K562 (cell line): ENCODE measurements at regions not wholly inside any gene's neighbourhood (a gene's known extent, or its start where the extent isn't known, plus 50 kb on each side); places are given as distances from the start of the nearest gene placed in this dataset.

Source experiments
- ATAC-seq: fragments of 200-7000 bp; cut with Tn5 transposase; 3 replicates; pipeline ENCODE4 v1.9.1; 2020; ENCODE audit warnings: moderate library complexity
- BruUV-seq: library from RNA; stranded (reverse); fragments of 400-500 nt; replicated peaks from 2 replicates; lab custom pipeline; 2021; lab: Mats Ljungman, UMichigan
- CTCF ChIA-PET: fragments of 300-600 bp; formaldehyde crosslinking; extraction: SDS; loops from one replicate; lab custom pipeline; 2021; ENCODE audit warnings: low intra/inter-chr PET ratio; lab: Yijun Ruan, JAX
- POLR2A ChIA-PET: fragments of 300-600, 350-650 bp; sonication (Branson Sonifier 250); formaldehyde crosslinking; extraction: SDS; loops from one replicate; lab custom pipeline; 2021; ENCODE audit warnings: antibody characterized with exemption, inconsistent platforms; lab: Yijun Ruan, JAX
- DNase-seq, 4 experiments: peaks; one replicate each; pipeline versions ENCODE4 v3.0.0 to v3.0.0-alpha.2; 2011 to 2018; ENCODE audit warnings: low spot score in 3 of 4, mixed read lengths in 3 of 4; ENCODE audit errors: extremely low read depth in 1 of 4
- FAIRE-seq: peaks from 2 replicates; lab custom pipeline; 2011; peaks lifted over from hg19 to GRCh38; lab: Jason Lieb, UNC
- H2AFZ ChIP-seq: 2 replicates; pipeline ENCODE4 v1.6.0; 2011; ENCODE audit warnings: low read depth, low read length, control low read depth, inconsistent platforms
- H3K27ac ChIP-seq: fragments of 200-600 bp; 3 replicates; pipeline ENCODE4 v1.8.0; 2011; ENCODE audit warnings: low read depth, mild to moderate bottlenecking, control low read depth, inconsistent platforms, low read length, moderate library complexity, mixed read lengths; ENCODE audit errors: extremely low read depth
- H3K27me3 ChIP-seq, 2 experiments: fragments of 300-600 bp in 1 of 2; 2 replicates in 1 of 2; 3 replicates in 1 of 2; pipeline versions ENCODE4 v1.6.0 to v1.8.0; 2011; ENCODE audit warnings: inconsistent platforms in 2 of 2, low read length in 2 of 2, mild to moderate bottlenecking in 1 of 2, mixed read lengths in 1 of 2, moderate library complexity in 1 of 2; ENCODE audit not compliant: control insufficient read depth in 2 of 2, insufficient read depth in 2 of 2
- H3K36me3 ChIP-seq: fragments of 300-600 bp; 3 replicates; pipeline ENCODE4 v1.8.0; 2011; ENCODE audit warnings: mild to moderate bottlenecking, low read length, inconsistent platforms; ENCODE audit not compliant: control insufficient read depth, insufficient read depth
- H3K4me1 ChIP-seq, 2 experiments: fragments of 200-600 bp in 1 of 2; replicated peaks in 1 of 2; 2 replicates in 1 of 2; 3 replicates in 1 of 2; pipeline versions ENCODE4 v1.5.1 to v1.8.0; 2011; ENCODE audit warnings: inconsistent platforms in 2 of 2, low read length in 2 of 2, mild to moderate bottlenecking in 1 of 2, mixed read lengths in 1 of 2, moderate library complexity in 1 of 2; ENCODE audit not compliant: control insufficient read depth in 2 of 2, insufficient read depth in 2 of 2
- H3K4me2 ChIP-seq: 2 replicates; pipeline ENCODE4 v1.6.1; 2011; ENCODE audit warnings: low read length, control low read depth, inconsistent platforms, mixed read lengths; ENCODE audit not compliant: insufficient read depth
- H3K4me3 ChIP-seq: fragments of 200-600 bp; sonication (generic), shearing (Covaris generic); 2 replicates; pipeline ENCODE4 v1.5.1; 2016; ENCODE audit warnings: control low read depth, inconsistent platforms
- H3K79me2 ChIP-seq: fragments of 200-600 bp; 3 replicates; pipeline ENCODE4 v1.8.0; 2011; ENCODE audit warnings: low read length, inconsistent platforms; ENCODE audit not compliant: control insufficient read depth, insufficient read depth
- H3K9ac ChIP-seq, 2 experiments: 2 replicates each; pipeline versions ENCODE4 v1.6.0 to v1.6.1; 2011; ENCODE audit warnings: low read depth in 2 of 2, low read length in 2 of 2, control low read depth in 1 of 2, inconsistent platforms in 1 of 2, mild to moderate bottlenecking in 1 of 2, mixed read lengths in 1 of 2; ENCODE audit not compliant: insufficient read depth in 1 of 2
- H3K9me1 ChIP-seq: one replicate; pipeline ENCODE4 v1.6.0; 2011; ENCODE audit warnings: inconsistent platforms, mild to moderate bottlenecking, low read length, moderate library complexity; ENCODE audit not compliant: control insufficient read depth, insufficient read depth
- H3K9me3 ChIP-seq: replicated peaks from 2 replicates; pipeline ENCODE4 v1.5.1; 2011; ENCODE audit warnings: low read depth, low read length, inconsistent platforms; ENCODE audit not compliant: control insufficient read depth, insufficient read depth
- H4K20me1 ChIP-seq: replicated peaks from 2 replicates; pipeline ENCODE4 v1.6.1; 2011; ENCODE audit warnings: low read length, inconsistent platforms, mixed read lengths; ENCODE audit not compliant: control insufficient read depth, insufficient read depth
- ARID1B ChIP-seq: fragments of 450-650 bp; IDR thresholded peaks from 2 replicates; pipeline ENCODE4 v1.6.1; 2016; ENCODE audit warnings: antibody characterized with exemption, mild to moderate bottlenecking, inconsistent platforms
- EGR1 ChIP-seq: fragments of 450-650 bp; conservative IDR thresholded peaks from 2 replicates; pipeline ENCODE4 v1.6.1; 2017; ENCODE audit warnings: mild to moderate bottlenecking
- ETS2 ChIP-seq: IDR thresholded peaks from 2 replicates; pipeline ENCODE4 v1.6.1; 2016; ENCODE audit warnings: borderline replicate concordance, missing genetic modification characterization, mild to moderate bottlenecking, moderate library complexity, missing compliant biosample characterization; ENCODE audit not compliant: poor library complexity, severe bottlenecking
- GATA2 ChIP-seq: sonication (generic); formaldehyde crosslinking; IDR thresholded peaks from 2 replicates; pipeline ENCODE4 v1.4.0; 2020; ENCODE audit warnings: mild to moderate bottlenecking, missing genetic modification reagents
- MBD1 ChIP-seq: fragments of 250-450 bp; sonication (Bioruptor Pico); IDR thresholded peaks from 2 replicates; pipeline ENCODE4 v1.8.0; 2022; ENCODE audit warnings: inconsistent platforms
- MCM3 ChIP-seq: fragments of 450-650 bp; IDR thresholded peaks from 2 replicates; pipeline ENCODE4 v1.6.1; 2016
- MLX ChIP-seq, 2 experiments: fragments of 450-650 bp in 1 of 2; sonication (generic) in 1 of 2; formaldehyde crosslinking; conservative IDR thresholded peaks; 2 replicates each; pipeline versions ENCODE4 v1.4.0 to v1.8.1; 2020 to 2022; ENCODE audit warnings: mild to moderate bottlenecking in 1 of 2, missing genetic modification reagents in 1 of 2
- NFRKB ChIP-seq: fragments of 450-650 bp; IDR thresholded peaks from 2 replicates; pipeline ENCODE4 v1.6.1; 2016; ENCODE audit warnings: low read depth
- SREBF2 ChIP-seq: sonication (generic); formaldehyde crosslinking; IDR thresholded peaks from 2 replicates; pipeline ENCODE4 v1.4.0; 2020; ENCODE audit warnings: mild to moderate bottlenecking, missing genetic modification reagents
- ZNF212 ChIP-seq: fragments of 450-650 bp; formaldehyde crosslinking; IDR thresholded peaks from 2 replicates; pipeline ENCODE4 v1.4.0; 2020; ENCODE audit warnings: mild to moderate bottlenecking
- ZNF224 ChIP-seq: sonication (generic); formaldehyde crosslinking; IDR thresholded peaks from 2 replicates; pipeline ENCODE4 v1.8.0; 2022; ENCODE audit warnings: mild to moderate bottlenecking, missing genetic modification reagents
- ZNF398 ChIP-seq: fragments of 250-450 bp; sonication (Bioruptor Pico); IDR thresholded peaks from 2 replicates; pipeline ENCODE4 v1.8.0; 2021; ENCODE audit warnings: moderate library complexity, mild to moderate bottlenecking, inconsistent platforms
- ZNF695 ChIP-seq: fragments of 450-650 bp; formaldehyde crosslinking; IDR thresholded peaks from 2 replicates; pipeline ENCODE4 v1.4.0; 2020; ENCODE audit warnings: mild to moderate bottlenecking, moderate library complexity
- WGBS: fragments of 100-300 bp; shearing (Covaris generic); methylation state at CpG from one replicate; pipeline ENCODE4 v1.1.6; 2016; ENCODE audit warnings: low coverage, mixed read lengths; ENCODE audit not compliant: insufficient coverage; ENCODE audit errors: missing lambda C conversion rate; 5-methylcytosine and 5-hydroxymethylcytosine counted together
- in situ Hi-C: fragments of 300-500 bp; cut with MboI; formaldehyde crosslinking; loops from 4 replicates; pipeline ENCODE4 v1.15.0; 2018; ENCODE audit warnings: inconsistent platforms, mixed read lengths
- intact Hi-C: fragments of 100-400 bp; cut with micrococcal nuclease; formaldehyde crosslinking; loops from 2 replicates; pipeline ENCODE4 v1.14.2; 2022

GRCh38 chr3:43861635-43862034 is 170.9 kb downstream of the ABHD5 start:
- Histone ChIP-seq H3K36me3 (no peaks in the 10 kb centered on the region), H3K9ac (no peak overlapping the region), H3K9me1 (no peaks in the 10 kb centered on the region), H3K4me3 (no peak overlapping the region), H3K27ac (no peak overlapping the region), H3K79me2 (no peaks in the 10 kb centered on the region), H4K20me1 (peaks cover 6% of the 10 kb centered on the region; the same call in 1 of the 2 replicates), H3K27me3 (peaks cover 4 to 72% of the 10 kb centered on the region in 2 experiments; a peak in 3 of 5 replicates), H3K9me3 (no peaks in the 10 kb centered on the region), H3K4me1 (0 out of 5 replicates have a peak, but pooled peaks cover 0 to 2% of the 10 kb centered on the region in 2 experiments), H2AFZ (no peak overlapping the region), H3K4me2 (no peak overlapping the region)
- POLR2A ChIA-PET, result interaction anchor here (0.7 to 1.1 kb wide), 2 partner anchors 9 to 1074 kb away, joined by 3 read pairs; no protein-coding TSS in a partner anchor
- CTCF ChIA-PET, result no interaction called here
- BruUV-seq, result no TSS peak
- 3% methylated on average over 3 of the region's 3 CpGs for WGBS
- FAIRE-seq (no peak), DNase-seq (no peak), ATAC-seq (no peak)
- intact Hi-C loops (no loop called here), in situ Hi-C loops (no loop called here)
- TF ChIP-seq ZNF224 (no peak), EGR1 (no peak), ZNF212 (no peak), MLX (CRISPR knock-in tag; conservative IDR thresholded peaks at IDR 0.05) (no peak), SREBF2 (no peak), ZNF695 (CRISPR knock-in tag) (no peak), MBD1 (CRISPR knock-in tag) (no peak), ZNF398 (CRISPR knock-in tag) (no peak), GATA2 (CRISPR knock-in tag) (no peak), MCM3 (no peak), ARID1B (no peak), NFRKB (no peak), ETS2 (tag) (no peak)
